GM18505 (cell line): ENCODE measurements at regions not wholly inside any gene's neighbourhood (a gene's known extent, or its start where the extent isn't known, plus 50 kb on each side); places are given as distances from the start of the nearest gene placed in this dataset.

Experiments
- ATAC-seq: cut with Tn5 transposase; IDR thresholded peaks from one replicate; pipeline ENCODE4 v1.9.1; 2021; ENCODE audit not compliant: unreplicated experiment
- POLR2A ChIP-seq: IDR thresholded peaks from 4 replicates; pipeline ENCODE4 v1.6.1; 2011; ENCODE audit warnings: borderline replicate concordance; ENCODE audit not compliant: insufficient read depth, insufficient read length; ENCODE audit errors: extremely low read depth

GRCh38 chr9:90300611-90301276, 341.9 kb downstream of the DIRAS2 start:
- no peak for TF ChIP-seq POLR2A
- no peak for ATAC-seq

- ATAC-seq, result no peak
- TF ChIP-seq POLR2A, result no peak
Measured at GRCh38 chr9:90301277-90301653, 341.4 kb downstream of the DIRAS2 start.

GRCh38 chr9:90303655-90304054, 339.0 kb downstream of the DIRAS2 start:
- no peak for TF ChIP-seq POLR2A
- ATAC-seq, result no peak

DNA sequence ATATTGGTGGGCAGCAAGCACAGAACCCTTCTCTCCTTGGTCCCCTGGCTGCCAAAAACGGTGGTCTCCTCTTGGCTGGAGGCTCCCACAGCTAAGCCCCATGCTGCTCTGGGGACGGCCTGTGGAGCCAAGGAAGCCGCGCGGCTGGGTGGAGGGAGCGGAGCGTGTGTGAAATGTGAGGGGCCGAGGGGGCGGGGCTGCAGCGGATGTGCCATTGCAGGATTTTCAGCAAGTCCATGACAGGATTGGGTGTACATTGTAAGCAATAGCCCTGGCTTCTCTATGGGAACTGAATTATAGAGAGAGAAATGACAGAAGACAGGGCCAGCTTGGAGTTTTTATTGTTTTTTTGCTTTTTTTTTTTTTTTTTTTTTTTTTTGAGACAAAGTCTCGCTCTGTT, 336.5 kb downstream of the DIRAS2 start:
- no peak for TF ChIP-seq POLR2A
- ATAC-seq, result no peak

- no peak for ATAC-seq
- no peak for TF ChIP-seq POLR2A
Measured at GRCh38 chr9:90307167-90307833, 335.3 kb downstream of the DIRAS2 start.

DNA sequence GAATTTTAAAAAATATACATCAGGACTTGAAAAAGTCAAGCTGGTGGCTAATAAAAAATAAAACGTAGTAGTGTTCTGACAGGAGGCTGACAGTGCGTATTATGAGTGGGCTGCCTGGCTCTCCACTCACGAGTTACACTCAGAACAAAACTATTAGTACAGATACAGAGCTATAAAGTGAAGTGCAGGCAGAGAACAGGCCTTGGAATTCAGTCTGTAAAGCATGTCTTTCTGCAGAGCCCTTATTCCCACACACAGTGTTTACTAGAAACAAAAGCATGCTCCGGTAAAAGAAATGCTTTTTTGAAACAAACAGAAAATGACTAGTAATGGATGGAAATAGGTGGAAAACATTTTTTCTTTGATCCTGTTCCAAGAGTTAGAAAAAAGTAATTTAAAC, 334.7 kb downstream of the DIRAS2 start:
- no peak for TF ChIP-seq POLR2A
- ATAC-seq, result no peak

DNA sequence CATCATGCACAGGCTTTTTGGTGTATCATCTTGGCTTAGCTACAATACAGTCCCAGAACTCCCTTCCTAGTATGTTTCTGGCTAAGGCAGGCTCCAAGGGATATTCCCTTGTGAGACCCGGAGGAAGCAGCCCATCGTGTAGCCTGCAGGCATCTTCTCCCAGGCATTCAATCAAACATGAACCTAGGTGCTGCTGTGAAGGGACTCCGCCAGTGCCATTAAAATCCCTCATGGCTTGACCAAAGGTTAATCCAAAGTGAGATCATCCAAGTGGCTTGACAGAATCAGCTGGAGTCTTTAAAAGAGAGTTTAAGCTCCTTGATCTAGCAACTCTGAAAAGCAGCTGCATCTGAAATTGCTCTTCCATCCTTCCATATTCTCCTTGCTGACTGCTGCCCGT, 333.9 kb downstream of the DIRAS2 start:
- no peak for TF ChIP-seq POLR2A
- ATAC-seq, result no peak

GRCh38 chr9:90309809-90310520, 332.7 kb downstream of the DIRAS2 start:
- no peak for TF ChIP-seq POLR2A
- no peak for ATAC-seq

- no peak for ATAC-seq
Measured at GRCh38 chr9:90310521-90310876, 332.1 kb downstream of the DIRAS2 start.

DNA sequence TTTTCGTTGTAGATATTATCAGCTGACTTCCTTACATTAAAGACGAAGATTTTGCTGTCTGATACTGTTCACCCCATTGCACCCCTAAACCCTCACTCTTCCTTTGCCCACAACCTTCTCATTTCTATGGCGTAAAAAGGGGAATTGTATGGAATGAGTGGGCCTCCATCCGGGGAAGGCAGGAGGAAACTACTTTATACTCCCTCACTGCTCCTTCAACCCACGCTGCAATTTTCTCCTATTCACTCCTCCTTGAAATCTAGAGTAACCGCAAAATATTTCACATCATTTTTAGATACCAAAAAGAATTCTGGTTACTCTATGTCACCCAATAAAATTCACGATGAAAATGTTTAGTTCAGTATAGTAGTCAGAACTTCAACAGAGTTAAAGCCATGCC, 330.8 kb downstream of the DIRAS2 start:
- no peak for ATAC-seq
- no peak for TF ChIP-seq POLR2A

More at GRCh38 chr9:90310521-90310876, 332.1 kb downstream of the DIRAS2 start:
- TF ChIP-seq POLR2A, result no peak

GRCh38 chr9:90322296-90322695, 320.3 kb downstream of the DIRAS2 start:
- ATAC-seq, result no peak
- no peak for TF ChIP-seq POLR2A

DNA sequence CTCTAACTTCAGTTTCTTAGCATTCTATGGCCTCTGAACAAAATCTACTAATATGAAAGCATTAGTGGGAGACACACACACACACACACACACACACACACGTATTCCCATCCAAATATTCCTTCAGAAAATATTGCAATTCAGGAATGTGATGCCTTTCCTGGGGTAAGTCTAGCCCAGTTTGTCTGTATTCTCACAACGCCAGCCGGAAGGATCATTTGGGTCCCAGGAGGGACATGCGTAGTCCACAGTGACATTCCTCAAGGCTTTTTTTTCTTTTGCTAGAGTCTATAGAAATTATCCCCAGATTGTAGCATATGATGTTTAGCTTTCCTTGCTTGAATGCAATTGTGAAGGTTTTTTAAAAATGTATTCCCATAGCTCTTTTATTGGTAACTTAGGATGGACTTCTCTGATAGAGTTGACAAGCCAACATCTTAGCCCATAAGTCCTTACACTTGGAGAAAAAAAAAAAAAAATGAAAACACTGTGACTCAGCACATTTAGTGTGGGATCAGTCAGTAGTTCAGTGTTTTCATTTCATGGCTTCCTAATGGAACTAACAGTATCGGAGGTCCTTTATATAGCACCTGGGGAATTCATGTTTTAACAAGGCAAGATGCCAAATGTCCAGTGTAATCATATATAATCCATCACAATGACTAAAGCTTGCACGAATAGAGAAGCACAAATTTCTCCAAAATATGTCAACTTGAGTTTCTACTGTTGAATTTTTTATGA, 316.5 kb downstream of the DIRAS2 start:
- no peak for TF ChIP-seq POLR2A
- no peak for ATAC-seq

- no peak for ATAC-seq
- TF ChIP-seq POLR2A, result no peak
Measured at GRCh38 chr9:90330231-90330630, 312.4 kb downstream of the DIRAS2 start.

- TF ChIP-seq POLR2A, result no peak
- no peak for ATAC-seq
Measured at GRCh38 chr9:90331826-90332575, 310.6 kb downstream of the DIRAS2 start.

DNA sequence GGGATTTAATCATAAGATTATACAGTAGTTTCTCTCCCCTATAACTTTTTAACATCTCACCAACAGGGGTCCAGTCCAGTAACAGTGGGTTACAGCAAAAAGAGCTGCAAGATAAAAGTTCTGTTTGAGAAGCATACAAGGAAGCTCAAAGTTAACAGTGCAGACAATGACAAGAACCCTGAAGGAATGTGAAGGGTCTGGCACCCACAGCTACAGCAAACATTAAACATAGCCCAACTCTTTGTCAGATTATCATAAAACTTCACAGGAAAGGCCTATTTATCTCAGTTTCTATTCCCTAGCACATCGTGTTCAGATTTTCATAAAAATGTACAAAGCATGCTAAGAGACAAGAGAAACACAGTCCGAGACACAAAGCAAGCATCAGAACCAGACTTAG, 309.4 kb downstream of the DIRAS2 start:
- ATAC-seq, result no peak

More for the DNA sequence above, 309.4 kb downstream of the DIRAS2 start:
- TF ChIP-seq POLR2A, result no peak
